Ovary (tissue), 3 donors: ENCODE measurements at regions not wholly inside any gene's neighbourhood (a gene's known extent, or its start where the extent isn't known, plus 50 kb on each side); places are given as distances from the start of the nearest gene placed in this dataset.

ENCODE experiments used
- CTCF ChIP-seq, 3 donors: fragments of 450-650 bp in 2 of 3; fragments of 200-600 bp in 1 of 3; IDR thresholded peaks; one replicate each; pipeline versions ENCODE4 v1.5.1 to v1.8.0; 2016 to 2022; ENCODE audit warnings: antibody characterized with exemption in 3 of 3, mild to moderate bottlenecking in 1 of 3
- EP300 ChIP-seq: sonication (generic); formaldehyde crosslinking; IDR thresholded peaks from one replicate; pipeline ENCODE4 v1.6.1; 2017; ENCODE audit warnings: antibody characterized with exemption
- POLR2A ChIP-seq: fragments of 450-650 bp; IDR thresholded peaks from one replicate; pipeline ENCODE4 v1.6.1; 2017; ENCODE audit warnings: antibody characterized with exemption, mild to moderate bottlenecking, moderate library complexity
- donor health status: DM: no; HTN: no; CAD: no.

GRCh38 chr12:84079626-84080025, 833.0 kb downstream of the SLC6A15 start:
- TF ChIP-seq EP300 = no peak
- TF ChIP-seq CTCF (IDR thresholded peaks at IDR 0.05) = no peak
- TF ChIP-seq POLR2A = no peak
